MCF 10A (cell line): ENCODE measurements at regions not wholly inside any gene's neighbourhood (a gene's known extent, or its start where the extent isn't known, plus 50 kb on each side); places are given as distances from the start of the nearest gene placed in this dataset.
A peak's percentile ranks its signal among the peaks of the same experiment; 100 is the strongest.

Source experiments
- BruUV-seq: library from RNA; stranded (reverse); fragments of 400-500 nt; replicated peaks from 2 replicates; lab custom pipeline; 2021; lab: Mats Ljungman, UMichigan
- CTCF ChIA-PET: fragments of 300-600 bp; sonication (Branson Sonifier 250); formaldehyde crosslinking; extraction: SDS; loops from one replicate; lab custom pipeline; 2021; ENCODE audit warnings: antibody characterized with exemption, inconsistent platforms; lab: Yijun Ruan, JAX
- POLR2A ChIA-PET: fragments of 300-600, 350-650 bp; sonication (Branson Sonifier 250); formaldehyde crosslinking; extraction: SDS; loops from one replicate; lab custom pipeline; 2020; ENCODE audit warnings: antibody characterized with exemption, inconsistent platforms; lab: Yijun Ruan, JAX
- DNase-seq: peaks from one replicate; pipeline ENCODE4 v3.0.0-alpha.2; 2018; ENCODE audit not compliant: unreplicated experiment
- H3K27ac Mint-ChIP-seq: one replicate; pipeline ENCODE4 v1.8.0; 2022; ENCODE audit warnings: mild to moderate bottlenecking, low read depth, mixed read lengths; ENCODE audit not compliant: unreplicated experiment
- H3K27me3 Mint-ChIP-seq: one replicate; pipeline ENCODE4 v1.8.0; 2022; ENCODE audit warnings: mixed read lengths; ENCODE audit not compliant: insufficient read depth, unreplicated experiment
- H3K36me3 Mint-ChIP-seq: one replicate; pipeline ENCODE4 v1.8.0; 2022; ENCODE audit warnings: mild to moderate bottlenecking, moderate library complexity, mixed read lengths; ENCODE audit not compliant: insufficient read depth, unreplicated experiment
- H3K4me1 Mint-ChIP-seq: one replicate; pipeline ENCODE4 v1.8.0; 2022; ENCODE audit warnings: mixed read lengths; ENCODE audit not compliant: insufficient read depth, unreplicated experiment
- H3K4me3 Mint-ChIP-seq: one replicate; pipeline ENCODE4 v1.8.0; 2022; ENCODE audit warnings: mild to moderate bottlenecking, moderate library complexity, mixed read lengths; ENCODE audit not compliant: unreplicated experiment
- H3K9me3 Mint-ChIP-seq: one replicate; pipeline ENCODE4 v1.8.0; 2022; ENCODE audit warnings: mixed read lengths; ENCODE audit not compliant: unreplicated experiment
- CTCF ChIP-seq: fragments of 200-600 bp; IDR thresholded peaks from one replicate; pipeline ENCODE4 v1.8.0; 2022; ENCODE audit warnings: antibody characterized with exemption, mild to moderate bottlenecking; ENCODE audit not compliant: unreplicated experiment
- intact Hi-C: fragments of 100-400 bp; cut with micrococcal nuclease; formaldehyde crosslinking; loops from 2 replicates; pipeline ENCODE4 v1.14.1; 2022

- Mint-ChIP-seq H3K9me3 (peaks cover 9% of the 10 kb centered on the region), H3K4me3 (no peak overlapping the region), H3K36me3 (no peaks in the 10 kb centered on the region), H3K4me1 (no peaks in the 10 kb centered on the region), H3K27ac (no peak overlapping the region), H3K27me3 (no peaks in the 10 kb centered on the region)
- ChIA-PET CTCF (no interaction called here), POLR2A (no interaction called here)
- no peak for DNase-seq
- intact Hi-C loops: no loop called here
- BruUV-seq: no TSS peak
- no peak for TF ChIP-seq CTCF
Observed at GRCh38 chr5:27832886-27833285, 794.5 kb upstream of the CDH9 start.

GRCh38 chr5:27830546-27830945 is 792.2 kb upstream of the CDH9 start:
- Mint-ChIP-seq H3K4me3 (no peak overlapping the region), H3K4me1 (no peaks in the 10 kb centered on the region), H3K9me3 (no peaks in the 10 kb centered on the region), H3K27me3 (no peaks in the 10 kb centered on the region), H3K36me3 (no peaks in the 10 kb centered on the region), H3K27ac (no peak overlapping the region)
- ChIA-PET POLR2A (interaction anchor here (0.6 to 1.0 kb wide), 2 partner anchors 10 to 183 kb away, joined by 3 to 4 read pairs; no protein-coding TSS in a partner anchor), CTCF (no interaction called here)
- TF ChIP-seq CTCF: no peak
- intact Hi-C loops: no loop called here
- no TSS peak for BruUV-seq
- no peak for DNase-seq

- Mint-ChIP-seq H3K4me3 (no peak overlapping the region), H3K36me3 (no peaks in the 10 kb centered on the region), H3K27me3 (no peaks in the 10 kb centered on the region), H3K9me3 (peaks cover 6% of the 10 kb centered on the region), H3K4me1 (no peaks in the 10 kb centered on the region), H3K27ac (no peak overlapping the region)
- CTCF ChIA-PET: no interaction called here
- DNase-seq: peak; percentile 11
- POLR2A ChIA-PET: no interaction called here
- intact Hi-C loops: no loop called here
- BruUV-seq: no TSS peak
- no peak for TF ChIP-seq CTCF
Observed at GRCh38 chr5:27821681-27822080, 783.3 kb upstream of the CDH9 start.

- no TSS peak for BruUV-seq
- H3K4me3 Mint-ChIP-seq: no peak overlapping the region
- H3K27ac Mint-ChIP-seq: no peak overlapping the region
Observed at GRCh38 chr5:27818888-27819287, 780.5 kb upstream of the CDH9 start.

More at GRCh38 chr5:27818888-27819287, 780.5 kb upstream of the CDH9 start:
- Mint-ChIP-seq H3K36me3 (no peaks in the 10 kb centered on the region), H3K4me1 (peaks cover 6% of the 10 kb centered on the region), H3K9me3 (peaks cover 9% of the 10 kb centered on the region), H3K27me3 (no peaks in the 10 kb centered on the region)
- no peak for TF ChIP-seq CTCF
- CTCF ChIA-PET: interaction anchor here (0.6 kb wide), 1 partner anchor 41 kb away, joined by 5 read pairs; no protein-coding TSS in a partner anchor
- intact Hi-C loops: no loop called here
- DNase-seq: no peak
- POLR2A ChIA-PET: no interaction called here
